ENCODE measurements at regions not wholly inside any gene's neighbourhood (a gene's known extent, or its start where the extent isn't known, plus 50 kb on each side); places are given as distances from the start of the nearest gene placed in this dataset.

DNA sequence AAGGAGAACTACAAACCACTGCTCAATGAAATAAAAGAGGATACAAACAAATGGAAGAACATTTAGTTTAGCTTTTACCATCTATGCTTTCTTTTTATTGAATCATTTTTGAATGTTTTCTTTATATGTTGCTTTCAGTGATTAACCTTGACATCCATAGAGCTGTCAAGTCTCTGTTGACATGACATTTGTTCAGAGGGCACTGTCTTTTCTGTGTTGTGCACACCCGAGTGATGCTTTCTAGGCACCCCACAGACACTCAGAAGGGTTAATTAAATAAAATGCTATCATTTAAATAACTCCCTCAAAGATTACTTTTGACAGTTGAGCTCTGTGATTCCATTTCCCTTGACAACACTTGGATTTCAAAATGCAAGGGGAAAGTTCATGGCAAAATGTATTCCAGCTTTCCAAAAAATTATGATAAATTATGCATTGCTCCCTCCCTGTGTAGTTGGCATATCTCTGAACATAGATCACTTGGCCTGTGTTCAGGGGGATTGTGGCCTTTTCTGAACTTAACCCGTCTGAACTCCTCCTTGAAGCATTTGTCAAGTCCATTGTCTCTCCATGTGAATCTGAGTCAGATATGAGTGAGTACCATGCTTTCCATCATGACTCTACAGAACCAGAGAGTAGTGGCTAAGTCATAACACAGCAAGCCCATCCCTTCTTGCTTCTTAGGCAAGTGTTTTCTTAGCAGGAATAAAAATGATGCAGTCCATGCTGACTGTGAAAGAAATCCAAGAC lies 372.6 kb downstream of the RPRM start:
- no peaks in the 10 kb centered on the region for H3K9me3 ChIP-seq
- DNase-seq = no peak
- no peak for ATAC-seq
- in situ Hi-C loops (cut with MboI; ENCODE audit: low sequenced_read_pairs in 4 of 4) (no loop called here), intact Hi-C loops (cut with DNase I; ENCODE audit: low total_unique reads) (no loop called here)
- no peak overlapping the region for H3K27ac ChIP-seq
- H3K4me1 ChIP-seq = no peaks in the 10 kb centered on the region
- H3K36me3 ChIP-seq = no peaks in the 10 kb centered on the region
- no peak for TF ChIP-seq POLR2A (IDR thresholded peaks at IDR 0.05)
- TF ChIP-seq, protein P1, sequence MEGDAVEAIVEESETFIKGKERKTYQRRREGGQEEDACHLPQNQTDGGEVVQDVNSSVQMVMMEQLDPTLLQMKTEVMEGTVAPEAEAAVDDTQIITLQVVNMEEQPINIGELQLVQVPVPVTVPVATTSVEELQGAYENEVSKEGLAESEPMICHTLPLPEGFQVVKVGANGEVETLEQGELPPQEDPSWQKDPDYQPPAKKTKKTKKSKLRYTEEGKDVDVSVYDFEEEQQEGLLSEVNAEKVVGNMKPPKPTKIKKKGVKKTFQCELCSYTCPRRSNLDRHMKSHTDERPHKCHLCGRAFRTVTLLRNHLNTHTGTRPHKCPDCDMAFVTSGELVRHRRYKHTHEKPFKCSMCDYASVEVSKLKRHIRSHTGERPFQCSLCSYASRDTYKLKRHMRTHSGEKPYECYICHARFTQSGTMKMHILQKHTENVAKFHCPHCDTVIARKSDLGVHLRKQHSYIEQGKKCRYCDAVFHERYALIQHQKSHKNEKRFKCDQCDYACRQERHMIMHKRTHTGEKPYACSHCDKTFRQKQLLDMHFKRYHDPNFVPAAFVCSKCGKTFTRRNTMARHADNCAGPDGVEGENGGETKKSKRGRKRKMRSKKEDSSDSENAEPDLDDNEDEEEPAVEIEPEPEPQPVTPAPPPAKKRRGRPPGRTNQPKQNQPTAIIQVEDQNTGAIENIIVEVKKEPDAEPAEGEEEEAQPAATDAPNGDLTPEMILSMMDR (IDR thresholded peaks at IDR 0.05 in 4 of 5, conservative IDR thresholded peaks at IDR 0.05 in 1 of 5) = no peak
- no peaks in the 10 kb centered on the region for H3K27me3 ChIP-seq
- H3K4me3 ChIP-seq = no peak overlapping the region

DNA sequence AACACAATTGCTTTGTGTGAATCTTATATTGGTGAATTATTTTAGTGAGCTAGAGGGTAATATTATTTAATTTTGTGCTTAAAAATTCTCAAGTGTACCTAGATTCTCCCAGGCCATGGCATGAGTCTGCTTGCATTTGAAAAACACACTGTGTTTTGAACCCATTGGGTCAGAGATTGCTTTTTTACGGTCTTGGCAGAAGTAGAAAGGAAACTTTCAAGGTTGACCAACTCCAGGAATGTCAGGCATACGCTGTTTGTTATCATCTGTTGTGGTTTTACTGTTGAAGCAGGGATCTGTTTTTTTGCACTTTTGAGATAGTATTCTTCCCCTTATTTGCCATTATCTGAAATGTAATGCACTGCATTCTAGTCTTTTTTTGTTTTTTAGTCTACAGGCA lies 377.4 kb downstream of the RPRM start:
- no peaks in the 10 kb centered on the region for H3K4me1 ChIP-seq
- H3K9me3 ChIP-seq = no peaks in the 10 kb centered on the region
- no peaks in the 10 kb centered on the region for H3K27me3 ChIP-seq
- in situ Hi-C loops (cut with MboI; ENCODE audit: low sequenced_read_pairs in 4 of 4) (no loop called here), intact Hi-C loops (cut with DNase I; ENCODE audit: low total_unique reads) (no loop called here)
- no peaks in the 10 kb centered on the region for H3K36me3 ChIP-seq
- no peak for ATAC-seq
- TF ChIP-seq, protein P1 (IDR thresholded peaks at IDR 0.05 in 4 of 5, conservative IDR thresholded peaks at IDR 0.05 in 1 of 5) = no peak
- no peak for TF ChIP-seq POLR2A (IDR thresholded peaks at IDR 0.05)
- H3K27ac ChIP-seq = no peak overlapping the region
- no peak for DNase-seq
- H3K4me3 ChIP-seq = no peak overlapping the region

DNA sequence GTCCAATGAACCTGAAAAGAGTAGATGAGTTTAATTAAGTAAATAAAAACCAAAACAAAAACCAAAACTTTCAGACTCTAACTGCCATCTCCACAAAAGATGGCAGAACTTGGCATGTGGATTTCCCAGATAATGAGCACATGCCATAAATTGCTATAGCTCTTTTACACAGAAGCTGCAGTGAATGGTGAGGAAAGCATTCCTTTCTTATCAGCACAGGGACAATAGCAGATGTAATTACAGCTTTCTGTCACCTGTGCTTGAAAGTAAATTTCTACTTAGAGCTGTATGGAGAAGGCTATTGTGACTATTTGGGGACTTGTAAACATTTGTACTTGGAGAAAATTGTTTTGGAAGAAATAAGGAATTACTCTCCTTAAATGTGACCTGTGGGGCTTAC lies 378.4 kb downstream of the RPRM start:
- in situ Hi-C loops (cut with MboI; ENCODE audit: low sequenced_read_pairs in 4 of 4) (no loop called here), intact Hi-C loops (cut with DNase I; ENCODE audit: low total_unique reads) (no loop called here)
- DNase-seq = no peak
- ATAC-seq = no peak
- TF ChIP-seq, protein P1 (IDR thresholded peaks at IDR 0.05 in 4 of 5, conservative IDR thresholded peaks at IDR 0.05 in 1 of 5) = no peak
- TF ChIP-seq POLR2A (IDR thresholded peaks at IDR 0.05) = no peak
- H3K4me3 ChIP-seq = no peak overlapping the region
- no peaks in the 10 kb centered on the region for H3K9me3 ChIP-seq
- no peaks in the 10 kb centered on the region for H3K4me1 ChIP-seq
- no peaks in the 10 kb centered on the region for H3K27me3 ChIP-seq
- H3K27ac ChIP-seq = no peak overlapping the region
- no peaks in the 10 kb centered on the region for H3K36me3 ChIP-seq

DNA sequence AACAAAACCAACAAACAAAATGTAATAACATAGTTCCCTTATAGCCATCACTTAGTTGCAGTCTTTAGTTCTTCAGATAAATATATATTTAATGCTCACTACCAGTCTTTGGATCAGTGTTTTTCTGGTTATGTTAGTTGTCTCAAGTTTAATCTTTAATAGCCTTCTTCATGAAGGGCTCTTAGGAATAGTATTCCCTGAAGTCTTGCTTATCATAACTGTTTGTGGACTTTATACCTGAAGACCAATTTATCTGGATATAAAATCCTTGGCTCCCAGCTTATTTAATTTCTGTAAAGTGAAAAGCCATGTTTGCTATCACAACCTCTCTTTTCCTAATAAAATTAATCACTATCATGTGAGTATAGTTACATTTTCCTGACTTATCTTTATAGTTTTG lies 379.7 kb downstream of the ARL6IP6 start:
- H3K36me3 ChIP-seq = no peaks in the 10 kb centered on the region
- H3K27ac ChIP-seq = no peak overlapping the region
- H3K9me3 ChIP-seq = no peaks in the 10 kb centered on the region
- in situ Hi-C loops (cut with MboI; ENCODE audit: low sequenced_read_pairs in 4 of 4) (no loop called here), intact Hi-C loops (cut with DNase I; ENCODE audit: low total_unique reads) (no loop called here)
- H3K4me3 ChIP-seq = no peak overlapping the region
- no peaks in the 10 kb centered on the region for H3K4me1 ChIP-seq
- no peaks in the 10 kb centered on the region for H3K27me3 ChIP-seq
- no peak for ATAC-seq
- no peak for DNase-seq
- TF ChIP-seq, protein P1 (IDR thresholded peaks at IDR 0.05 in 4 of 5, conservative IDR thresholded peaks at IDR 0.05 in 1 of 5) = no peak
- TF ChIP-seq POLR2A (IDR thresholded peaks at IDR 0.05) = no peak

DNA sequence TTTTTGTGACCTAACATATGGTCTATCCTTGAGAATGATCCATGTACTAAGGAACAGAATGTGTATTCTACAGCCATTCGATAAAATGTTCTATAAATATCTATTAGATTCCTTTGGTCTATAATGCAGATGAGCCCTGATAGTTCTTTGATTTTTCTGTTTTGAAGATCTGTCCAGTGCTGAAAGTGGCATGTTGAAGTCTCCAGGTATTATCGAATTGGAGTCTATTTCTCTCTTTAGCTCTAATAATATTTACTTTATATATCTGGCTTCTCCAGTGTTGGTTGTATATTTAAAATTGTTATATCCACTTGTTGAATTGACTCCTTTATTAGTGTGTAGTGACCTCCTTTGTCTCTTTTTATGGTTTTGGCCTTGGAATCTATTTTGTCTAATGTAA lies 377.9 kb downstream of the ARL6IP6 start:
- Histone ChIP-seq H3K9me3 (no peaks in the 10 kb centered on the region), H3K4me1 (no peaks in the 10 kb centered on the region), H3K27ac (no peak overlapping the region), H3K36me3 (no peaks in the 10 kb centered on the region), H3K27me3 (no peaks in the 10 kb centered on the region), H3K4me3 (no peak overlapping the region)
- in situ Hi-C loops (cut with MboI; ENCODE audit: low sequenced_read_pairs in 4 of 4) (no loop called here), intact Hi-C loops (cut with DNase I; ENCODE audit: low total_unique reads) (no loop called here)
- DNase-seq = no peak
- TF ChIP-seq, protein P1 (IDR thresholded peaks at IDR 0.05 in 4 of 5, conservative IDR thresholded peaks at IDR 0.05 in 1 of 5) = no peak
- no peak for TF ChIP-seq POLR2A (IDR thresholded peaks at IDR 0.05)
- no peak for ATAC-seq
